ENCODE measurements at regions not wholly inside any gene's neighbourhood (a gene's known extent, or its start where the extent isn't known, plus 50 kb on each side); places are given as distances from the start of the nearest gene placed in this dataset.

DNA sequence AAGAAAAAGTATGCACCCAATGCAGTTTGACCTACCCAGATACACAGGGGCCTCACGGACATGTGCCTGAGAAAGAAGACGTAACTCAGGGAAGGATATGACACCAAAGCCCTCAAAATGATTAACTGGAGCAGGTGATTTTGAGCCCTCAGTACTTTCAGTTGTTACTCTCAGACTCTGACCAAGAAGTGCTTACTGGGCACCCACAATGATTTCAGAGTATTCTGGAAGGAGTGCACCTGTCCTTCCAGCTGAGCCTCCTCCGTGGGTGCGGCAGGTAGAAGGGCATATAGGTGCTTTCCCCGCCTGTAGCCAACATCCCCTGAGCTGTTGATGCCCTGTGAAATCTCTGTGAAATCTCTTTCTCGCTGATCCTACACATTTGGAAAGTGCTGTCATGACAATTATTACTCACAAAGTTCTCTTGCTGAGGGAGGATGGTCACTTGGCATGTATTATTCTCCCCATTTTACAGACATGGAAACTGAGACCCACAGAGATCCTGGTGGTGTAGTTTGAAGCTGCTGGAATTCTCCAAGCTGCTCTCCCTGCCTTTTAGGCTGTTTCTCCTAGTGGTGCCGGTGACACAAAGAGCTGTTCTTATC lies 154.3 kb upstream of the CCND2 start:
- intact Hi-C loops (cut with DNase I): no loop called here
- H3K9me3 ChIP-seq: no peaks in the 10 kb centered on the region
- no peaks in the 10 kb centered on the region for H3K4me1 ChIP-seq
- FAIRE-seq (no peak), ATAC-seq (no peak), DNase-seq (no peak)
- no peaks in the 10 kb centered on the region for H3K36me3 ChIP-seq
- H3K27me3 ChIP-seq: no peaks in the 10 kb centered on the region
- H3K27ac ChIP-seq: no peak overlapping the region
- no peak overlapping the region for H3K4me3 ChIP-seq
- WGBS, 2 donors: 86 to 89% methylated on average over 7 of the region's 7 CpGs
- TF ChIP-seq, protein P1, sequence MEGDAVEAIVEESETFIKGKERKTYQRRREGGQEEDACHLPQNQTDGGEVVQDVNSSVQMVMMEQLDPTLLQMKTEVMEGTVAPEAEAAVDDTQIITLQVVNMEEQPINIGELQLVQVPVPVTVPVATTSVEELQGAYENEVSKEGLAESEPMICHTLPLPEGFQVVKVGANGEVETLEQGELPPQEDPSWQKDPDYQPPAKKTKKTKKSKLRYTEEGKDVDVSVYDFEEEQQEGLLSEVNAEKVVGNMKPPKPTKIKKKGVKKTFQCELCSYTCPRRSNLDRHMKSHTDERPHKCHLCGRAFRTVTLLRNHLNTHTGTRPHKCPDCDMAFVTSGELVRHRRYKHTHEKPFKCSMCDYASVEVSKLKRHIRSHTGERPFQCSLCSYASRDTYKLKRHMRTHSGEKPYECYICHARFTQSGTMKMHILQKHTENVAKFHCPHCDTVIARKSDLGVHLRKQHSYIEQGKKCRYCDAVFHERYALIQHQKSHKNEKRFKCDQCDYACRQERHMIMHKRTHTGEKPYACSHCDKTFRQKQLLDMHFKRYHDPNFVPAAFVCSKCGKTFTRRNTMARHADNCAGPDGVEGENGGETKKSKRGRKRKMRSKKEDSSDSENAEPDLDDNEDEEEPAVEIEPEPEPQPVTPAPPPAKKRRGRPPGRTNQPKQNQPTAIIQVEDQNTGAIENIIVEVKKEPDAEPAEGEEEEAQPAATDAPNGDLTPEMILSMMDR (IDR thresholded peaks at IDR 0.05): no peak

DNA sequence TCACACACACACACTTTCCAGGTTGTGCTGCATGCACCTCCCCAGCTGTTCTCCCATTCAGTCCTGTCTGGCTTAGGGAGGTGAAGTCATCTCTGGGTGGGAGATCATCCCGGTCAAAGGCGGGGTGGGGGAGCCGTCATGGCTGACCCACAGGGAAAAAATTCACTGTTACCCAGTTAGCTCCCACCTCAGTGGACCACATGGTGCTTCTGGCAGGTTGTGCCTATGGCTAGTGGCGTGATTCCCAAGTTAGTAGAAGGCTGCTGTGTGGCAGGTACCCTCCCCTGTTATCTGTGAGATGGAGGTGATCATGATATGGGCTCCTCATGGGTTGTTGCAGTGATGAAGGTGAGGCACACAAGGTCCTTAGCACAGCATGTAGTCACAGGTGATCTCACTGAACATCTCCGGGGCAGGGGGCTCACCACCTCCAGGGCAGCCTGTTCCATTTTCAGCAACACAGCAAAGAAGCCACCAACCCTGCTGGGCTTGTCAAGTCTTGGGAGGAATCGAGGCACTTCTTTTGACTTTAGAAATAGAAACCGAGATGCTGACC lies 154.9 kb upstream of the CCND2 start:
- H3K4me1 ChIP-seq: no peaks in the 10 kb centered on the region

DNA sequence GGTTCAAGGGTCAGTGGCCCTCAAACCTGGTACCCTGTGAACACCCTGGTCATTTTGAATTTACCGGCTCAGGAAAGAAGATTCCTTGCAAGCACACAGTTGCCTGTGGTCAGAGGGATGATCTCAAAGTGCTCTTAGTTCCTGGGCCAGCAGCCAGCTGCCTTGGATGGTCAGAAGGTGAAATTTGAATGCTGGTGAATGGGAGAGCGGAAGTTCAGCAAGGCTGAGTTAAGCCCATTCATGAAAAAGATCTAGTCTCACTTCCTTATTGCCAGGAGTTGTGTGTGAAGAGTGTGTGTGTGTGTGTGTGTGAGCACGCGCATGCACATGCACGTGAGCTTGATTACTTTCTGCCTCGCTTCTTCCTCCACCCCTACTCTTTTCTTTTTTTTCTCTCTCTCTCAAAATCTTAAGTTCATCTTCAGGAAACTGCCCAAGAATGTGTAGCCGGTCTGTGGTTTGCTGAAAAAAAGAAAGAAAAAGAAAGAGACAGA lies 155.5 kb upstream of the CCND2 start:
- ATAC-seq: peak in 3 of 4 donors; percentile 41 to 81 (median 81)
- intact Hi-C loops (cut with DNase I): no loop called here
- Histone ChIP-seq H3K27ac (no peak overlapping the region), H3K9me3 (no peaks in the 10 kb centered on the region), H3K27me3 (no peaks in the 10 kb centered on the region), H3K4me3 (no peak overlapping the region), H3K36me3 (no peaks in the 10 kb centered on the region), H3K4me1 (no peaks in the 10 kb centered on the region)
- FAIRE-seq: no peak
- no peak for DNase-seq
- 54 to 63% methylated on average over 7 of the region's 7 CpGs for WGBS, 2 donors
- TF ChIP-seq, protein P1 (IDR thresholded peaks at IDR 0.05): no peak

More for the DNA sequence above, 154.9 kb upstream of the CCND2 start:
- intact Hi-C loops (cut with DNase I): no loop called here
- DNase-seq (no peak), ATAC-seq (no peak), FAIRE-seq (no peak)
- Histone ChIP-seq H3K27me3 (no peaks in the 10 kb centered on the region), H3K4me3 (no peak overlapping the region), H3K27ac (no peak overlapping the region), H3K36me3 (no peaks in the 10 kb centered on the region), H3K9me3 (no peaks in the 10 kb centered on the region)
- 72 to 86% methylated on average over 7 of the region's 7 CpGs for WGBS, 2 donors
- TF ChIP-seq, protein P1 (IDR thresholded peaks at IDR 0.05): no peak

DNA sequence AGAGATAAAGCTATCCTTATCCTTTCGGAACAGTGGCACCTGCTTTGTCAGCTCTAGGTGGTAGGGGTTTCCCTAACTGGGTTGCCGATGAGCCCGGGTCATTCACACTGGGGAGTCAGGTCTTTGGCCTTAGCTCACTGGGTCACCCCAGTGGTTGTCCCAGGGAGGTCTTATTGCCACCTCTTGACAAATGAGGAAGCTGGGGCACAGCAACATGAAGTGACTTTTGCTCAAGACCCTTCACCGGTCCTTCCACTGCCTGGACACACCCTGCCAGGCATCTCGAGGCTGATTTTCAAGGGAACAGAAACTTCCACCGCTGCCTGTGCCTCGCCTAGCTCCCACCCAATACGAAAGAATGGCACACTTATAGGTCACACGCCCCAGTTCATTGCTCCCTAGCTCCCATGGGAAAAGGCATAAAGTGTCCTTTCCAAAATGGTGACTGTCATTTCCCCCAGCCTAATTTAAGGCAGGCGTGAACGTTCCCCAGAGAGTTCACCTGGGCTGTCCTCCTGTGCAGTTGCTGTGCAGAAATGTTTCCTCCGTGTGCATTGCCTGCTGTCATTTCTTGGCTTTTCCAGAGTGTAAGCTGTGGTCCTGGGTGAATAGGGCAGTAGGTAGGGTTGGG lies 156.1 kb upstream of the CCND2 start:
- Histone ChIP-seq H3K4me1 (no peaks in the 10 kb centered on the region), H3K27me3 (no peaks in the 10 kb centered on the region), H3K27ac (no peak overlapping the region), H3K4me3 (no peak overlapping the region), H3K36me3 (no peaks in the 10 kb centered on the region), H3K9me3 (no peaks in the 10 kb centered on the region)
- TF ChIP-seq, protein P1 (IDR thresholded peaks at IDR 0.05): no peak
- FAIRE-seq: no peak
- no peak for ATAC-seq
- no peak for DNase-seq
- WGBS, 2 donors: 84 to 91% methylated on average over 12 of the region's 12 CpGs
- intact Hi-C loops (cut with DNase I): no loop called here

Measured in pancreas (tissue), 10 donors.